OCI-LY7 (cell line): ENCODE measurements at regions not wholly inside any gene's neighbourhood (a gene's known extent, or its start where the extent isn't known, plus 50 kb on each side); places are given as distances from the start of the nearest gene placed in this dataset.

ENCODE experiments used
- BruUV-seq: library from RNA; stranded (reverse); fragments of 400-500 nt; replicated peaks from 2 replicates; lab custom pipeline; 2021; lab: Mats Ljungman, UMichigan
- CTCF ChIA-PET: fragments of 300-600 bp; sonication (Branson Sonifier 250); formaldehyde crosslinking; loops from one replicate; lab custom pipeline; 2022; ENCODE audit warnings: antibody characterized with exemption; ENCODE audit not compliant: unreplicated experiment; lab: Charles Lee
- POLR2A ChIA-PET: fragments of 300-600 bp; sonication (Branson Sonifier 250); formaldehyde crosslinking; loops from one replicate; lab custom pipeline; 2022; ENCODE audit warnings: antibody characterized with exemption; lab: Charles Lee
- DNase-seq: peaks from one replicate; pipeline ENCODE4 v3.0.0-alpha.2; 2015; ENCODE audit warnings: low spot score
- H2AFZ ChIP-seq: fragments of 200-600 bp; sonication (generic), shearing (Covaris generic); 2 replicates; pipeline ENCODE4 v1.6.1; 2014; ENCODE audit warnings: mild to moderate bottlenecking, antibody characterized with exemption, low read length, moderate library complexity
- H3K27ac ChIP-seq: fragments of 200-600 bp; sonication (generic); 2 replicates; pipeline ENCODE4 v1.5.1; 2014; ENCODE audit warnings: mixed run types, low read depth, mild to moderate bottlenecking, moderate library complexity, low read length, inconsistent platforms; ENCODE audit not compliant: poor library complexity, severe bottlenecking
- H3K36me3 ChIP-seq: fragments of 200-600 bp; sonication (generic); 2 replicates; pipeline ENCODE4 v1.6.1; 2014; ENCODE audit warnings: mild to moderate bottlenecking, antibody characterized with exemption, low read length, moderate library complexity, mixed read lengths; ENCODE audit not compliant: insufficient read depth
- H3K4me1 ChIP-seq: fragments of 200-600 bp; sonication (generic); 2 replicates; pipeline ENCODE4 v1.5.1; 2014; ENCODE audit warnings: mild to moderate bottlenecking, low read length; ENCODE audit not compliant: insufficient read depth, poor library complexity, severe bottlenecking
- H3K4me2 ChIP-seq: fragments of 200-600 bp; sonication (generic); 2 replicates; pipeline ENCODE4 v1.6.1; 2014; ENCODE audit warnings: mild to moderate bottlenecking, low read length
- H3K4me3 ChIP-seq: fragments of 200-600 bp; sonication (generic); 2 replicates; pipeline ENCODE4 v1.5.1; 2014; ENCODE audit warnings: mild to moderate bottlenecking, low read depth, low read length; ENCODE audit not compliant: poor library complexity, severe bottlenecking
- H3K79me2 ChIP-seq: fragments of 200-600 bp; sonication (generic); 2 replicates; pipeline ENCODE4 v1.6.1; 2016; ENCODE audit warnings: low read depth, mild to moderate bottlenecking, low read length, moderate library complexity, mixed read lengths; ENCODE audit not compliant: insufficient read depth
- H3K9me2 ChIP-seq: fragments of 200-600 bp; sonication (generic); 2 replicates; pipeline ENCODE4 v1.6.1; 2016; ENCODE audit warnings: mild to moderate bottlenecking, low read length, mixed read lengths; ENCODE audit not compliant: insufficient read depth
- H3K9me3 ChIP-seq: fragments of 200-600 bp; sonication (generic); 2 replicates; pipeline ENCODE4 v1.6.1; 2014; ENCODE audit warnings: mild to moderate bottlenecking, mixed run types, low read length, mixed read lengths
- H4K20me1 ChIP-seq: fragments of 200-600 bp; sonication (generic); 2 replicates; pipeline ENCODE4 v1.6.1; 2014; ENCODE audit warnings: mild to moderate bottlenecking, antibody characterized with exemption, low read length, moderate library complexity, mixed read lengths; ENCODE audit not compliant: insufficient read depth
- CTCF ChIP-seq: fragments of 200-600 bp; sonication (generic); conservative IDR thresholded peaks from 2 replicates; pipeline ENCODE4 v1.5.1; 2014; ENCODE audit warnings: mild to moderate bottlenecking, antibody characterized with exemption, low read length, moderate library complexity, mixed read lengths
- EZH2phosphoT487 ChIP-seq: fragments of 200-600 bp; sonication (generic); IDR thresholded peaks from 2 replicates; pipeline ENCODE4 v1.6.1; 2018; ENCODE audit warnings: low read depth, borderline replicate concordance, mild to moderate bottlenecking, mixed run types, antibody characterized with exemption, low read length, moderate library complexity, mixed read lengths
- intact Hi-C: fragments of 100-400 bp; cut with micrococcal nuclease; formaldehyde crosslinking; loops from one replicate; pipeline ENCODE4 v1.10.0; 2022; ENCODE audit not compliant: unreplicated experiment

DNA sequence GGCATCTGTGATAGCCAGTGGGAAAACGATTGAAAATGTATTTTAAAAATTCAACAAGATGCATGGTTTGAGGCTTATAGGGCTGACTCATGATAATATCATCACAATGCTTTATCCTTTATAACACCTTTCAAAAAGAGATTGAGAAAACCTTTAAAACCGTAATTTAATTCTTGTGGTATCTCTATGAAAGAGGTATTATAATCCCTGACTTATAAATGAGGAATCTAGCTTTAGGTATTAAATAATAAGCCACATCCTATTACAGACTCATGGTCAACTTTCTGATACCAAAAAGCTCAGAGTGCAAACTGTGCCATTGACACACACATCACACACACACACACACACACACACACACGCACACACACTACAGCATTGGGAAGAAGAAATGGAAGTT lies 134.6 kb upstream of the RAB12 start:
- no TSS peak for BruUV-seq
- TF ChIP-seq EZH2phosphoT487 (no peak), CTCF (no peak)
- Histone ChIP-seq H3K4me1 (no peaks in the 10 kb centered on the region), H3K27ac (no peak overlapping the region), H3K9me2 (no peaks in the 10 kb centered on the region), H2AFZ (no peak overlapping the region), H3K36me3 (no peaks in the 10 kb centered on the region), H4K20me1 (no peaks in the 10 kb centered on the region), H3K4me2 (no peak overlapping the region), H3K4me3 (no peak overlapping the region), H3K9me3 (no peaks in the 10 kb centered on the region), H3K79me2 (no peaks in the 10 kb centered on the region)
- CTCF ChIA-PET: no interaction called here
- DNase-seq: no peak
- intact Hi-C loops: loop anchor here (10.0 kb wide), 1 partner anchor 110 kb away; no protein-coding TSS in a partner anchor
- POLR2A ChIA-PET: interaction anchor here (0.7 kb wide), 1 partner anchor 155 kb away, joined by 3 read pairs; no protein-coding TSS in a partner anchor

DNA sequence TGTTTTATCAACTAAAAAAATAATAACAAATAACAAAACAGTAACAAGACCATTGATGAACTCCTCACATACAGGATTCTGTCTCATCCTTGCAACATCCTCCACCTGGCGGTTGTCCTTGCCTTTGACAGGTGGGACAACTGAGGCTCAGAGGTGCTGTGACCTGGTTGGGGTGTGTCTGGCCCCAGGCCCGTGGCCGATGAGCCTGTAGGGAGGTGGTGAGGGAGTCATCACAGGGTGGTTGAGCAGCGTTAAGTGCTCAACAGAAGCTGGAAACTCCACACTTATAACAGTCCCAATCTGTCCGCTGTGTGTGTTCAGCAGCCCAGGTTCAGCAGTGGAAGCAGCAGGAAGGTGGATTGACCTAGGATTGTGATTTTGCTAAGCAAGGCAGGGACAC lies 131.6 kb upstream of the RAB12 start:
- TF ChIP-seq CTCF (no peak), EZH2phosphoT487 (no peak)
- DNase-seq: no peak
- Histone ChIP-seq H3K4me3 (no peak overlapping the region), H2AFZ (no peak overlapping the region), H3K79me2 (no peaks in the 10 kb centered on the region), H3K4me2 (no peak overlapping the region), H3K9me3 (no peaks in the 10 kb centered on the region), H3K36me3 (no peaks in the 10 kb centered on the region), H3K4me1 (no peaks in the 10 kb centered on the region), H4K20me1 (no peaks in the 10 kb centered on the region), H3K9me2 (no peaks in the 10 kb centered on the region), H3K27ac (no peak overlapping the region)
- intact Hi-C loops: loop anchor here (2.0 to 10.0 kb wide), 2 partner anchors 107 to 511 kb away; no protein-coding TSS in a partner anchor
- BruUV-seq: no TSS peak
- CTCF ChIA-PET: no interaction called here
- POLR2A ChIA-PET: no interaction called here

DNA sequence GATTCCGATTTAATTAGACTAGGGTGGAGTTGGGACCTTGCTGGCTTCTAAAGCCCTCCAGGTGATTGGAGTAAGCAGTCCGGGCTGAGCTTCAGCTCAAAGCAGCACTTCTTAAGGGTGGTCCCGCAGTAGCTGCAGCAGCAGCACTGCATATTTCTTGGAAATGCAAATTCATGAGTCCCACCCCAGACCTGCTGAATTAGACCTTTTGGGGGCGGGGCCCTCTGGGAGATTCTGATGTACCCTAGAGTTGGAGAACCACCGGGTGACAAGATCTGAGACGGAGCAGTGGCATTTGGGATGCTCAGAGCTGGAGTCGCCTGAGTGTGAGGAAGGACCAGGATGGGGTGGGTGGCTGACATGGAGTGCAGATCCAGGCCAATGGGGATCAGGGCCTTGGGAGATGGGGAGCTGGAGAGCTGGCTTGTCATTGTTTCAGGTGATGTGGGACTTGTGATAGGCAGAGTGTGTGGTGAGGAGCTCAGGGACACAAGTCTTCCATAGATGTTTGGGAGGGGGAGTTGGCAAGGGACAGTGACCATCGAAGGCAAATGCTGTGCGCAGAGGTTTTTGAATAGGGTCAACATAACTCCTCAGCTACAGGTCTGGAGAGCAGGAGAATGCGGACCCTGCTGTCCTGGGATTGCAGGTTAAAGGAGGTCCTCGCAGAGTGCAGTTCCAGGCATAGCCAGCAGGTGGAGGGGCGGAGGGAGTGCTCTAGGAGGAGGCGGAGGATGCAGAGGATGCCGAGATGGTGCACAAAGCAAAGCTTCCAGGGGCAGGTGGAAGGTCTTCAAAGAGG lies 130.9 kb upstream of the RAB12 start:
- intact Hi-C loops: loop anchor here (2.0 to 10.0 kb wide), 2 partner anchors 106 to 510 kb away; no protein-coding TSS in a partner anchor
- Histone ChIP-seq H3K9me3 (no peaks in the 10 kb centered on the region), H2AFZ (no peak overlapping the region), H3K4me3 (no peak overlapping the region), H3K36me3 (no peaks in the 10 kb centered on the region), H4K20me1 (no peaks in the 10 kb centered on the region), H3K27ac (no peak overlapping the region), H3K9me2 (no peaks in the 10 kb centered on the region), H3K79me2 (no peaks in the 10 kb centered on the region), H3K4me2 (no peak overlapping the region), H3K4me1 (no peaks in the 10 kb centered on the region)
- TF ChIP-seq CTCF (peak; percentile 80), EZH2phosphoT487 (no peak)
- CTCF ChIA-PET: interaction anchor here (0.6 to 0.7 kb wide), 3 partner anchors 126 to 833 kb away, joined by 3 to 12 read pairs (median 9); no protein-coding TSS in a partner anchor
- BruUV-seq: no TSS peak
- DNase-seq: peak; percentile 66
- POLR2A ChIA-PET: no interaction called here
